ENCODE measurements at regions not wholly inside any gene's neighbourhood (a gene's known extent, or its start where the extent isn't known, plus 50 kb on each side); places are given as distances from the start of the nearest gene placed in this dataset.

DNA sequence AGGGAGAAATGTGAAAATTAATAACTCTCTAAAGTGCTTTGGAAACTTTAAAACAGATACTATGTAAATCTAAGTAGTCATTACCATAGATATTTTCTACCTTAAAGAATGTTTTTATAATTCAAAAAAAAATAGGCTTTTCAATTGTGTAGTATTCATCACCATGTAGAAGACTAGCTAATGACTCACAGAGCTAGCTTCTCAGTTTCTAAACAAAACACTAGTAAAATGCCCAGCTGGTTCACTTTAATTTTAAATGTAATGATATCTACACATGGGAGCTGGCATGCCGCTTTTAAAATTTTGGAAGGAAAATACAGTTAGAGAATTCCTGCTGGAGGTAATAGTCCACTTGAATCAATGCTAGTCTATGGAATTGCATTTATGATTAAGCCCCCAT, 509.8 kb downstream of the CSNK1G3 start:
- no peak overlapping the region for H3K4me2 ChIP-seq (ENCODE audit: insufficient read depth, low read length)
- no peaks in the 10 kb centered on the region for H3K9me1 ChIP-seq (replicated peaks; ENCODE audit: control insufficient read depth, extremely low read depth, insufficient read depth, low read length)
- H2AFZ ChIP-seq (ENCODE audit: low read depth, low read length): no peak overlapping the region
- no peaks in the 10 kb centered on the region for H3K36me3 ChIP-seq (ENCODE audit: control insufficient read depth in 2 of 2, extremely low read depth in 1 of 2, insufficient read depth in 2 of 2, low read length in 2 of 2)
- TF ChIP-seq MYC (IDR thresholded peaks at IDR 0.05; ENCODE audit: low read depth, low read length) (no peak), CTCF (IDR thresholded peaks at IDR 0.05; ENCODE audit: extremely low read depth in 1 of 2, insufficient read depth in 1 of 2, low read depth in 1 of 2, low read length in 2 of 2) (no peak)
- H3K4me3 ChIP-seq (replicated peaks in 1 of 3; ENCODE audit: insufficient read depth in 1 of 3, low read depth in 1 of 3, low read length in 3 of 3): no peak overlapping the region
- H3K79me2 ChIP-seq (ENCODE audit: control insufficient read depth, insufficient read depth, low read length): no peaks in the 10 kb centered on the region
- ChIA-PET CTCF (interaction anchor here (0.8 to 1.4 kb wide), 6 partner anchors 8 to 538 kb away, joined by 3 to 8 read pairs (median 3); no protein-coding TSS in a partner anchor), POLR2A (no interaction called here)
- dilution Hi-C loops (cut with MboI; ENCODE audit: extremely low pct_ligation_motif_present, low sequenced_read_pairs) (no loop called here), intact Hi-C loops (cut with micrococcal nuclease) (no loop called here)
- DNase-seq (ENCODE audit: low read depth, low spot score) (no peak), FAIRE-seq (no peak)
- H3K9me3 ChIP-seq (replicated peaks; ENCODE audit: control insufficient read depth, insufficient read depth, low read length): no peaks in the 10 kb centered on the region
- no peak overlapping the region for H3K9ac ChIP-seq (replicated peaks; ENCODE audit: extremely low read depth, insufficient read depth, low read length)
- H4K20me1 ChIP-seq (replicated peaks; ENCODE audit: control insufficient read depth, extremely low read depth, insufficient read depth, low read length): no peaks in the 10 kb centered on the region
- no TSS peak for BruUV-seq (replicated peaks)
- H3K27me3 ChIP-seq (ENCODE audit: control insufficient read depth in 2 of 2, insufficient read depth in 2 of 2, low read length in 2 of 2): no peaks in the 10 kb centered on the region
- H3K27ac ChIP-seq (ENCODE audit: insufficient read depth, low read depth, low read length): no peak overlapping the region
- H3K4me1 ChIP-seq (ENCODE audit: control insufficient read depth, extremely low read depth, insufficient read depth, low read length): no peaks in the 10 kb centered on the region

- dilution Hi-C loops (cut with MboI; ENCODE audit: extremely low pct_ligation_motif_present, low sequenced_read_pairs) (no loop called here), intact Hi-C loops (cut with micrococcal nuclease) (no loop called here)
- Histone ChIP-seq H3K27ac (ENCODE audit: insufficient read depth, low read depth, low read length) (no peak overlapping the region), H3K36me3 (ENCODE audit: control insufficient read depth in 2 of 2, extremely low read depth in 1 of 2, insufficient read depth in 2 of 2, low read length in 2 of 2) (no peaks in the 10 kb centered on the region), H4K20me1 (replicated peaks; ENCODE audit: control insufficient read depth, extremely low read depth, insufficient read depth, low read length) (no peaks in the 10 kb centered on the region), H3K4me3 (replicated peaks in 1 of 3; ENCODE audit: insufficient read depth in 1 of 3, low read depth in 1 of 3, low read length in 3 of 3) (no peak overlapping the region), H3K9me1 (replicated peaks; ENCODE audit: control insufficient read depth, extremely low read depth, insufficient read depth, low read length) (no peaks in the 10 kb centered on the region), H3K79me2 (ENCODE audit: control insufficient read depth, insufficient read depth, low read length) (no peaks in the 10 kb centered on the region), H3K9me3 (replicated peaks; ENCODE audit: control insufficient read depth, insufficient read depth, low read length) (no peaks in the 10 kb centered on the region), H2AFZ (ENCODE audit: low read depth, low read length) (no peak overlapping the region), H3K27me3 (ENCODE audit: control insufficient read depth in 2 of 2, insufficient read depth in 2 of 2, low read length in 2 of 2) (no peaks in the 10 kb centered on the region), H3K4me1 (ENCODE audit: control insufficient read depth, extremely low read depth, insufficient read depth, low read length) (no peaks in the 10 kb centered on the region), H3K4me2 (ENCODE audit: insufficient read depth, low read length) (no peak overlapping the region), H3K9ac (replicated peaks; ENCODE audit: extremely low read depth, insufficient read depth, low read length) (no peak overlapping the region)
- DNase-seq (ENCODE audit: low read depth, low spot score) (no peak), FAIRE-seq (no peak)
- CTCF ChIA-PET: interaction anchor here (0.8 to 1.4 kb wide), 7 partner anchors 8 to 828 kb away, joined by 3 to 8 read pairs (median 3); no protein-coding TSS in a partner anchor
- no TSS peak for BruUV-seq (replicated peaks)
- TF ChIP-seq POLR2A (IDR thresholded peaks at IDR 0.05; ENCODE audit: low read depth, low read length): no peak
- TF ChIP-seq GATA2 (IDR thresholded peaks at IDR 0.05; ENCODE audit: insufficient read depth, insufficient read length, low read depth, low read length): no peak
- TF ChIP-seq CTCF (IDR thresholded peaks at IDR 0.05; ENCODE audit: extremely low read depth in 1 of 2, insufficient read depth in 1 of 2, low read depth in 1 of 2, low read length in 2 of 2): no peak
- no peak for TF ChIP-seq FOS (IDR thresholded peaks at IDR 0.05; ENCODE audit: borderline replicate concordance, insufficient read depth, low read length)
- no peak for TF ChIP-seq EZH2 (IDR thresholded peaks at IDR 0.05; ENCODE audit: borderline replicate concordance, low read depth, low read length, severe bottlenecking)
- TF ChIP-seq JUN (IDR thresholded peaks at IDR 0.05; ENCODE audit: borderline replicate concordance, insufficient read depth, insufficient read length, low read depth): no peak
- no peak for TF ChIP-seq POLR2AphosphoS5 (IDR thresholded peaks at IDR 0.05; ENCODE audit: insufficient read depth, low read depth, low read length)
- POLR2A ChIA-PET: no interaction called here
These were observed 509.2 kb downstream of the CSNK1G3 start for GRCh38 chr5:124021066-124021641.

Data from endothelial cell of umbilical vein (primary cell).